ENCODE measurements at regions not wholly inside any gene's neighbourhood (a gene's known extent, or its start where the extent isn't known, plus 50 kb on each side); places are given as distances from the start of the nearest gene placed in this dataset.

DNA sequence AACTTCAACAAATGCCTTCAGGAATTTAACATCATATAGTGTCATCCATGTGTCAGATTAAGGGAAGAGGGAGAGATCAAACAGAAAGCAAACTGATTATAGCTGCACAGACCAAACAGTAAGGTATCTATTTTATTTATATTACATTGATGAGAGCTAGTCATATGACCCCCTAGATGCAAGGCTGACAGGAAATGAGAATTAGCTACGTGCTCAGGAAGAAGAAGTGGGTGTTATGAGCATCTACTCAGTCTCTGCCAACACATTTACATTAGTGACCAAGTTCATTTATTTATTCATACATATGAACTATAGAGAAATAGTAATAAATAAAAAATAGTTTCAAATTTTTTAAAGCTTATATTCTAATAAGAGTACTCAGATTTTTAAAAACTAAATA is 787.3 kb downstream of the KCTD16 start:
- no peak overlapping the region for H3K27ac Mint-ChIP-seq (ENCODE audit: unreplicated experiment)
- H3K4me3 Mint-ChIP-seq (ENCODE audit: unreplicated experiment), result no peak overlapping the region
- peaks cover 11% of the 10 kb centered on the region for H3K4me1 Mint-ChIP-seq (ENCODE audit: unreplicated experiment)
- peaks cover 2% of the 10 kb centered on the region for H3K27me3 Mint-ChIP-seq (ENCODE audit: unreplicated experiment)
- TF ChIP-seq, protein P1, sequence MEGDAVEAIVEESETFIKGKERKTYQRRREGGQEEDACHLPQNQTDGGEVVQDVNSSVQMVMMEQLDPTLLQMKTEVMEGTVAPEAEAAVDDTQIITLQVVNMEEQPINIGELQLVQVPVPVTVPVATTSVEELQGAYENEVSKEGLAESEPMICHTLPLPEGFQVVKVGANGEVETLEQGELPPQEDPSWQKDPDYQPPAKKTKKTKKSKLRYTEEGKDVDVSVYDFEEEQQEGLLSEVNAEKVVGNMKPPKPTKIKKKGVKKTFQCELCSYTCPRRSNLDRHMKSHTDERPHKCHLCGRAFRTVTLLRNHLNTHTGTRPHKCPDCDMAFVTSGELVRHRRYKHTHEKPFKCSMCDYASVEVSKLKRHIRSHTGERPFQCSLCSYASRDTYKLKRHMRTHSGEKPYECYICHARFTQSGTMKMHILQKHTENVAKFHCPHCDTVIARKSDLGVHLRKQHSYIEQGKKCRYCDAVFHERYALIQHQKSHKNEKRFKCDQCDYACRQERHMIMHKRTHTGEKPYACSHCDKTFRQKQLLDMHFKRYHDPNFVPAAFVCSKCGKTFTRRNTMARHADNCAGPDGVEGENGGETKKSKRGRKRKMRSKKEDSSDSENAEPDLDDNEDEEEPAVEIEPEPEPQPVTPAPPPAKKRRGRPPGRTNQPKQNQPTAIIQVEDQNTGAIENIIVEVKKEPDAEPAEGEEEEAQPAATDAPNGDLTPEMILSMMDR (IDR thresholded peaks at IDR 0.05; ENCODE audit: unreplicated experiment), result no peak
- H3K9me3 Mint-ChIP-seq (ENCODE audit: unreplicated experiment), result no peaks in the 10 kb centered on the region
- DNase-seq (ENCODE audit: low spot score), result no peak
- H3K36me3 Mint-ChIP-seq (ENCODE audit: low read depth, unreplicated experiment), result no peaks in the 10 kb centered on the region

DNA sequence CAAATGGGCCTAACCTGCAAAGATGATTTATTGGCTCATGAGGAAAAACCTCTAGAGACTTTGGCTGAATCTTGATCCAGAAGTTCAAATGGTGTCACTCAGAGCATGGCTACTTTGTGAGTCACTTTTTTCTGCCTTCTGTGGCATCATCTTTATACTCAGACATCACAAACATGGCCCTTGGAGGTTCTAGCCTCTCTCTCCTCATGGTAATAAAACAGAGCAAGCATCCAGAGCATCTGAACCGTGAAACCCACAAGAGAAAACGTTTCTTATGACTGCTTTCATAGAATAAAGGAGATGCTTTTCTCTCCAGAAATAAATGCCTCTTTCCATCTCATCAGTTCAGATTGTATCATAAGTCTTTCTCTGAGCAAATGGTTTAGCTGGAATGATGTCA is 780.3 kb downstream of the KCTD16 start:
- no peak for DNase-seq (ENCODE audit: low spot score)

DNA sequence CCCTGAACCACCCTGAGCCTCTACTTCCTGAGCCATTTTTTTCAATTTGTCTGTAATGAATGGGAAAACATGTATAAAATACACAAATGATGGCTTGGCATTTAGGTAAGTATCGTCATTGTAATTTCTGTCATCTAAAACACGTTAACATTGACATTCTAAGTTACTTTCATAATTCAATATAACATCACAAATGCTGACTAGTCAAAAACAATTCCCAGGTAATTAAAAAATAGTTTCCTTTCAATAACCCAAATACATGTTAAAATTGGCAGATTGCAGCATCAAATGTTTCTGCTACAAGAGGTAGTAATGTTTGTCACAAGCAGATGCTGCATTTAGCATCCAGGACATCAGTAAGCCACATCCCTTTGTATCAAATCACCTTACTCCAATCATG is 776.4 kb downstream of the KCTD16 start:
- Mint-ChIP-seq H3K9me3 (ENCODE audit: unreplicated experiment) (no peaks in the 10 kb centered on the region), H3K4me3 (ENCODE audit: unreplicated experiment) (no peak overlapping the region), H3K27me3 (ENCODE audit: unreplicated experiment) (no peaks in the 10 kb centered on the region), H3K27ac (ENCODE audit: unreplicated experiment) (no peak overlapping the region), H3K4me1 (ENCODE audit: unreplicated experiment) (no peaks in the 10 kb centered on the region), H3K36me3 (ENCODE audit: low read depth, unreplicated experiment) (no peaks in the 10 kb centered on the region)
- TF ChIP-seq, protein P1 (IDR thresholded peaks at IDR 0.05; ENCODE audit: unreplicated experiment), result no peak
- no peak for DNase-seq (ENCODE audit: low spot score)

More for the DNA sequence above, 780.3 kb downstream of the KCTD16 start:
- H3K27ac Mint-ChIP-seq (ENCODE audit: unreplicated experiment), result no peak overlapping the region
- H3K9me3 Mint-ChIP-seq (ENCODE audit: unreplicated experiment), result no peaks in the 10 kb centered on the region
- TF ChIP-seq, protein P1 (IDR thresholded peaks at IDR 0.05; ENCODE audit: unreplicated experiment), result no peak
- no peak overlapping the region for H3K4me3 Mint-ChIP-seq (ENCODE audit: unreplicated experiment)
- H3K27me3 Mint-ChIP-seq (ENCODE audit: unreplicated experiment), result no peaks in the 10 kb centered on the region
- peaks cover 2% of the 10 kb centered on the region for H3K4me1 Mint-ChIP-seq (ENCODE audit: unreplicated experiment)
- no peaks in the 10 kb centered on the region for H3K36me3 Mint-ChIP-seq (ENCODE audit: low read depth, unreplicated experiment)

DNA sequence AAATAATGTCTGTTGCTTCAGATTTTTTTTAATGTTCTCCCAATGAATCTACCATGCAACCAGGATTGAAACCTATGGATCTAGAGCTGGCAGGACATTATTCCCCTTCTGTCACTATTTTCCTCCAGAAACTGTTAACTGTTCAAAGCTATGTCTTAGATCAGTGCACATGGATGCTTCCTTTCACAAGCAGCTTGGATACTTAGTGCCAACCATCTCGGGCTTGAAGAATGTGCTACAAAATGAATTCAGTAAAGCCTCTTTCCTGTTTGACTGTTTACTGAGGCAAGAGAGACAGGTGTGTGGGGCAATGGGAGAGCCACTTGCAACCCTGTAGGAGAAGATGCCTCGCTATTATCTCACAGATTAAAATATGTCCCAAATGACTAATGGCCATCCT is 774.8 kb downstream of the KCTD16 start:
- Mint-ChIP-seq H3K36me3 (ENCODE audit: low read depth, unreplicated experiment) (no peaks in the 10 kb centered on the region), H3K27ac (ENCODE audit: unreplicated experiment) (no peak overlapping the region), H3K4me1 (ENCODE audit: unreplicated experiment) (no peaks in the 10 kb centered on the region), H3K9me3 (ENCODE audit: unreplicated experiment) (no peaks in the 10 kb centered on the region), H3K4me3 (ENCODE audit: unreplicated experiment) (no peak overlapping the region), H3K27me3 (ENCODE audit: unreplicated experiment) (no peaks in the 10 kb centered on the region)
- TF ChIP-seq, protein P1 (IDR thresholded peaks at IDR 0.05; ENCODE audit: unreplicated experiment), result no peak
- no peak for DNase-seq (ENCODE audit: low spot score)

DNA sequence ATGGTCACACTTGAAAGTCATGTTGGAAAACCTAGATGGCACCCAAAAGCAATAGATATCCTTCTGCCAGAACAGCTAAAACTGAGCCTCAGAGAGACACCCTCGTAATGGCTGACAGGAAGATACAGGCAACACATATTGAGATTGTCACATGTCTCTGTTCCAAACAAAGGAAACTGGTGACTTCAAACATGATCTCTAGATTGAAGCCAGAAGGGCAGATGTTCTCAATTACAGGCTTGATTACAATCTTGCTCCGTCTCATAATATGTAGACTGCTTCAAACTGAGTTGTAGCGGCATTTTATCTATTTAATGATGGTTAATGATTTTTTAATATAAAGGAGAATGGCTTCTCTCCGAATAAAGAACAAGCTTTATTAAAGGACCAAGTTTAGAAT is 774.3 kb downstream of the KCTD16 start:
- H3K27me3 Mint-ChIP-seq (ENCODE audit: unreplicated experiment), result no peaks in the 10 kb centered on the region
- H3K36me3 Mint-ChIP-seq (ENCODE audit: low read depth, unreplicated experiment), result no peaks in the 10 kb centered on the region
- no peak overlapping the region for H3K27ac Mint-ChIP-seq (ENCODE audit: unreplicated experiment)
- no peaks in the 10 kb centered on the region for H3K4me1 Mint-ChIP-seq (ENCODE audit: unreplicated experiment)
- no peak overlapping the region for H3K4me3 Mint-ChIP-seq (ENCODE audit: unreplicated experiment)
- DNase-seq (ENCODE audit: low spot score), result no peak
- H3K9me3 Mint-ChIP-seq (ENCODE audit: unreplicated experiment), result no peaks in the 10 kb centered on the region
- TF ChIP-seq, protein P1 (IDR thresholded peaks at IDR 0.05; ENCODE audit: unreplicated experiment), result no peak
